H1 (cell line): ENCODE measurements at regions not wholly inside any gene's neighbourhood (a gene's known extent, or its start where the extent isn't known, plus 50 kb on each side); places are given as distances from the start of the nearest gene placed in this dataset.

Experiments used
- CTCF ChIA-PET: fragments of 300-600 bp; sonication (Branson Sonifier 250); formaldehyde crosslinking; loops from one replicate; lab custom pipeline; 2021; ENCODE audit not compliant: partially characterized antibody; lab: Charles Lee
- POLR2A ChIA-PET: fragments of 300-600 bp; sonication (Branson Sonifier 250); formaldehyde crosslinking; loops from one replicate; lab custom pipeline; 2021; ENCODE audit warnings: inconsistent platforms; ENCODE audit not compliant: partially characterized antibody; lab: Charles Lee
- DNase-seq, 2 experiments: peaks; one replicate each; pipeline versions ENCODE4 v3.0.0 to v3.0.0-alpha.2; 2010 to 2022; ENCODE audit warnings: low spot score in 2 of 2, low read depth in 1 of 2, mixed read lengths in 1 of 2
- FAIRE-seq: peaks from 2 replicates; lab custom pipeline; 2011; peaks lifted over from hg19 to GRCh38; lab: Jason Lieb, UNC
- H2AFZ ChIP-seq: 2 replicates; pipeline ENCODE4 v1.8.1; 2012; ENCODE audit warnings: low read length, inconsistent platforms
- H2AK5ac ChIP-seq: 2 replicates; pipeline ENCODE4 v1.6.1; 2013; ENCODE audit warnings: low read depth, low read length
- H2BK120ac ChIP-seq: replicated peaks from 2 replicates; pipeline ENCODE3; 2013; ENCODE audit warnings: low read depth, low read length, inconsistent platforms
- H2BK12ac ChIP-seq: 2 replicates; pipeline ENCODE4 v1.6.1; 2013; ENCODE audit warnings: low read depth, low read length
- H2BK15ac ChIP-seq: 2 replicates; pipeline ENCODE4 v1.6.1; 2013; ENCODE audit warnings: low read length
- H2BK20ac ChIP-seq: 2 replicates; pipeline ENCODE4 v1.6.1; 2013; ENCODE audit warnings: low read length
- H2BK5ac ChIP-seq: 2 replicates; pipeline ENCODE4 v1.6.1; 2013; ENCODE audit warnings: low read depth, low read length
- H3K14ac ChIP-seq: 2 replicates; pipeline ENCODE4 v1.6.1; 2013; ENCODE audit warnings: inconsistent platforms; ENCODE audit not compliant: insufficient read length
- H3K18ac ChIP-seq: 2 replicates; pipeline ENCODE4 v1.6.1; 2013; ENCODE audit warnings: low read length; ENCODE audit errors: extremely low read depth
- H3K23ac ChIP-seq: 2 replicates; pipeline ENCODE4 v1.6.1; 2013; ENCODE audit warnings: inconsistent platforms; ENCODE audit not compliant: insufficient read length
- H3K23me2 ChIP-seq: 2 replicates; pipeline ENCODE4 v1.6.1; 2013; ENCODE audit warnings: low read depth, low read length
- H3K27ac ChIP-seq: 2 replicates; pipeline ENCODE4 v1.6.1; 2011; ENCODE audit warnings: low read depth, low read length, inconsistent platforms
- H3K27me3 ChIP-seq, 4 experiments: replicated peaks in 1 of 4; 1 replicate in 1 of 4; 2 replicates in 3 of 4; pipeline versions ENCODE4 v1.6.1 to v1.8.1; 2011 to 2013; ENCODE audit warnings: low read length in 3 of 4, mild to moderate bottlenecking in 3 of 4, inconsistent platforms in 2 of 4, mixed read lengths in 2 of 4, moderate library complexity in 1 of 4; ENCODE audit not compliant: control insufficient read depth in 3 of 4, insufficient read depth in 3 of 4; ENCODE audit errors: extremely low read depth in 1 of 4
- H3K36me3 ChIP-seq, 4 experiments: 2 replicates each; pipeline versions ENCODE4 v1.6.1 to v1.8.1; 2011 to 2013; ENCODE audit warnings: mild to moderate bottlenecking in 4 of 4, low read length in 3 of 4, moderate library complexity in 2 of 4, control low read depth in 1 of 4, inconsistent platforms in 1 of 4; ENCODE audit not compliant: insufficient read depth in 4 of 4, control insufficient read depth in 2 of 4
- H3K4ac ChIP-seq: replicated peaks from 2 replicates; pipeline ENCODE3; 2013; ENCODE audit warnings: low read length, low read depth, mixed read lengths, inconsistent platforms; ENCODE audit not compliant: insufficient read length
- H3K4me1 ChIP-seq, 4 experiments: replicated peaks in 1 of 4; 1 replicate in 1 of 4; 2 replicates in 3 of 4; pipeline versions ENCODE4 v1.6.1 to v1.8.1; 2011 to 2013; ENCODE audit warnings: low read length in 3 of 4, inconsistent platforms in 2 of 4, mixed read lengths in 1 of 4; ENCODE audit not compliant: insufficient read depth in 4 of 4, control insufficient read depth in 3 of 4
- H3K4me2 ChIP-seq, 2 experiments: 2 replicates each; pipeline versions ENCODE4 v1.6.1 to v1.8.1; 2011 to 2013; ENCODE audit warnings: low read depth in 2 of 2, low read length in 2 of 2, control low read depth in 1 of 2, inconsistent platforms in 1 of 2, mild to moderate bottlenecking in 1 of 2; ENCODE audit not compliant: insufficient read depth in 1 of 2
- H3K4me3 ChIP-seq, 4 experiments: fragments of 200-600, 300-600 bp in 1 of 4; sonication (generic), shearing (Covaris generic), sonication (Bioruptor Twin) in 1 of 4; 2 replicates each; pipeline versions ENCODE4 v1.5.1 to v1.8.1; 2011 to 2016; ENCODE audit warnings: low read length in 4 of 4, low read depth in 3 of 4, control low read depth in 2 of 4, inconsistent platforms in 2 of 4, mild to moderate bottlenecking in 2 of 4, mixed read lengths in 1 of 4, moderate library complexity in 1 of 4; ENCODE audit not compliant: insufficient read depth in 2 of 4; ENCODE audit errors: extremely low read depth in 1 of 4
- H3K56ac ChIP-seq: replicated peaks from 2 replicates; pipeline ENCODE3; 2013; ENCODE audit warnings: low read depth, mild to moderate bottlenecking, mixed read lengths, low read length, inconsistent platforms; ENCODE audit not compliant: insufficient read length
- H3K79me1 ChIP-seq: 2 replicates; pipeline ENCODE4 v1.6.1; 2013; ENCODE audit warnings: low read depth, low read length, control low read depth
- H3K79me2 ChIP-seq, 2 experiments: 2 replicates each; pipeline versions ENCODE4 v1.6.1 to v1.8.1; 2012 to 2013; ENCODE audit warnings: low read length in 2 of 2, mild to moderate bottlenecking in 2 of 2, inconsistent platforms in 1 of 2; ENCODE audit not compliant: insufficient read depth in 2 of 2, control insufficient read depth in 1 of 2
- H3K9ac ChIP-seq, 4 experiments: replicated peaks in 1 of 4; 1 replicate in 1 of 4; 2 replicates in 3 of 4; pipeline versions ENCODE4 v1.6.1 to v1.8.1; 2011 to 2013; ENCODE audit warnings: low read depth in 3 of 4, low read length in 3 of 4, control low read depth in 2 of 4, mild to moderate bottlenecking in 2 of 4, moderate library complexity in 2 of 4, inconsistent platforms in 1 of 4; ENCODE audit errors: extremely low read depth in 1 of 4
- H3K9me3 ChIP-seq, 2 experiments: 2 replicates each; pipeline versions ENCODE4 v1.6.1 to v1.8.1; 2012 to 2013; ENCODE audit warnings: mild to moderate bottlenecking in 2 of 2, moderate library complexity in 2 of 2, control low read depth in 1 of 2, inconsistent platforms in 1 of 2, low read depth in 1 of 2, low read length in 1 of 2, mixed read lengths in 1 of 2; ENCODE audit not compliant: insufficient read depth in 2 of 2
- H4K20me1 ChIP-seq, 2 experiments: replicated peaks in 1 of 2; 2 replicates each; pipeline versions ENCODE3 to v1.8.1; 2011 to 2013; ENCODE audit warnings: inconsistent platforms in 2 of 2, low read length in 2 of 2, mild to moderate bottlenecking in 1 of 2; ENCODE audit not compliant: insufficient read depth in 2 of 2, control insufficient read depth in 1 of 2
- H4K5ac ChIP-seq: 2 replicates; pipeline ENCODE4 v1.6.1; 2013; ENCODE audit warnings: low read length, low read depth, mixed read lengths, inconsistent platforms; ENCODE audit not compliant: insufficient read length
- H4K8ac ChIP-seq: 2 replicates; pipeline ENCODE4 v1.8.0; 2013; ENCODE audit warnings: mild to moderate bottlenecking, moderate library complexity, low read length, inconsistent platforms; ENCODE audit not compliant: insufficient read depth; ENCODE audit errors: extremely low read depth
- H4K91ac ChIP-seq: replicated peaks from 2 replicates; pipeline ENCODE3; 2013; ENCODE audit warnings: low read length, mixed read lengths, inconsistent platforms; ENCODE audit not compliant: insufficient read length
- CBX8 ChIP-seq: fragments of 300-800, 300-1000 bp; sonication (generic); IDR thresholded peaks from 2 replicates; pipeline ENCODE4 v1.7.1; 2016; ENCODE audit warnings: low read depth, low read length, borderline replicate concordance
- CEBPB ChIP-seq: IDR thresholded peaks from 2 replicates; pipeline ENCODE4 v1.6.1; 2012; ENCODE audit warnings: low read depth, low read length
- EGR1 ChIP-seq: IDR thresholded peaks from 2 replicates; pipeline ENCODE4 v1.6.1; 2011; ENCODE audit warnings: low read depth, low read length, borderline replicate concordance
- HDAC6 ChIP-seq: IDR thresholded peaks from one replicate; pipeline ENCODE4 v1.7.1; 2012; ENCODE audit warnings: low read depth, mild to moderate bottlenecking, inconsistent platforms, low read length, moderate library complexity
- POLR2A ChIP-seq, 2 experiments: IDR thresholded peaks; 1 replicate in 1 of 2; 2 replicates in 1 of 2; pipeline ENCODE4 v1.6.1; 2011; ENCODE audit warnings: low read depth in 2 of 2, low read length in 2 of 2, mild to moderate bottlenecking in 2 of 2; ENCODE audit errors: control extremely low read depth in 1 of 2
- SAP30 ChIP-seq: fragments of 300-600 bp; sonication (generic); IDR thresholded peaks from 2 replicates; pipeline ENCODE4 v1.7.1; 2012; ENCODE audit warnings: low read length, moderate library complexity, mild to moderate bottlenecking, inconsistent platforms; ENCODE audit not compliant: insufficient read depth, insufficient replicate concordance
- SIN3A ChIP-seq, 2 experiments: IDR thresholded peaks in 1 of 2; conservative IDR thresholded peaks in 1 of 2; 2 replicates each; pipeline ENCODE4 v1.6.1; 2011 to 2012; ENCODE audit warnings: low read length in 2 of 2, improper control_type of control experiment in 1 of 2, low read depth in 1 of 2, mild to moderate bottlenecking in 1 of 2
- SIX5 ChIP-seq: IDR thresholded peaks from 2 replicates; pipeline ENCODE4 v1.6.1; 2011; ENCODE audit warnings: mild to moderate bottlenecking, low read depth, low read length
- SP4 ChIP-seq: IDR thresholded peaks from 2 replicates; pipeline ENCODE4 v1.6.1; 2012; ENCODE audit warnings: low read length, inconsistent platforms
- TAF7 ChIP-seq: optimal IDR thresholded peaks from 2 replicates; pipeline ENCODE3; 2011; ENCODE audit warnings: low read depth, mild to moderate bottlenecking, inconsistent platforms, low read length, moderate library complexity, borderline replicate concordance
- WGBS, 2 experiments: shearing (Covaris generic) in 1 of 2; methylation state at CpG; one replicate each; pipeline versions ENCODE4 v1.1.6 to v1.1.7; 2013 to 2015; ENCODE audit warnings: low lambda C conversion rate in 2 of 2, mixed read lengths in 2 of 2, inconsistent platforms in 1 of 2, low coverage in 1 of 2, missing lambda C conversion rate in 1 of 2; ENCODE audit not compliant: insufficient replicate concordance in 2 of 2, insufficient coverage in 1 of 2, insufficient read length in 1 of 2; ENCODE audit errors: extremely low coverage in 1 of 2, missing lambda C conversion rate in 1 of 2; 5-methylcytosine and 5-hydroxymethylcytosine counted together
- TF ChIP-seq, protein P1 (sequence below): IDR thresholded peaks from 2 replicates; pipeline ENCODE4 v1.6.1; 2011; ENCODE audit warnings: low read length, improper control_type of control experiment

DNA sequence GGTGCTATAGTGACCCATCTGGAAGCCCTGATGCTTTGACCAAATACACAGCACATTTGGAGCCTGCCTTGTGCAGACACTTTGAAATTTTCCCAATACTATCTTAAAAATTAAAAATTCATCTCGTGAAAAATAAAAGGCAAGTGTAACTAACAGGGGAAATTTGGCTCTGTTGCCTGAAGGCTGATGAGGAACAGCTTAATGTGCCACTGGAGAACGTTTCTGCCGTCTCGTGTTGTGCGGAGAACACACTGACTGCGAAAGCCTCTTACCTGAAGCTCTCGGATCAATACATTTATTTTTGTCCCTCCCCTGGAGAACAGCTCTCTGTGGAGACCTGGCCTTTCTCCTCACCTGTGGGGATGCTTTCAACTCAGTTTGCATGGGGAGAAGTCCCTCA lies 77.2 kb upstream of the CHST15 start:
- CTCF ChIA-PET: interaction anchor here (1.1 to 4.2 kb wide), 8 partner anchors 11 to 219 kb away, joined by 3 to 20 read pairs (median 4); no protein-coding TSS in a partner anchor

More for the DNA sequence above, 77.2 kb upstream of the CHST15 start:
- H2AFZ ChIP-seq: no peak overlapping the region
- no peak overlapping the region for H2AK5ac ChIP-seq
- H3K9me3 ChIP-seq: no peaks in the 10 kb centered on the region
- no peak overlapping the region for H3K4me2 ChIP-seq
- H4K91ac ChIP-seq: no peak overlapping the region
- H2BK15ac ChIP-seq: no peak overlapping the region
- no peak overlapping the region for H3K4me3 ChIP-seq
- H3K4me1 ChIP-seq: no peaks in the 10 kb centered on the region; a peak in 1 of 7 replicates
- POLR2A ChIA-PET: no interaction called here
- no peaks in the 10 kb centered on the region for H3K79me1 ChIP-seq
- no peak overlapping the region for H3K4ac ChIP-seq
- WGBS, 2 experiments: 87% methylated on average over 7 of the region's 7 CpGs; no CpG with 5 or more reads in 1 of the 2 experiments
- H3K36me3 ChIP-seq: no peaks in the 10 kb centered on the region
- H3K79me2 ChIP-seq: no peaks in the 10 kb centered on the region
- TF ChIP-seq SP4 (no peak), HDAC6 (no peak), CBX8 (no peak), TAF7 (no peak), SIX5 (no peak), SAP30 (no peak), CEBPB (no peak), EGR1 (no peak), POLR2A (IDR thresholded peaks at IDR 0.05; ENCODE audit: control extremely low read depth in 1 of 2, low read depth in 2 of 2, low read length in 2 of 2) (no peak), SIN3A (conservative IDR thresholded peaks at IDR 0.05 in 1 of 2, IDR thresholded peaks at IDR 0.05 in 1 of 2; ENCODE audit: low read depth in 1 of 2, low read length in 2 of 2) (no peak)
- TF ChIP-seq, protein P1, sequence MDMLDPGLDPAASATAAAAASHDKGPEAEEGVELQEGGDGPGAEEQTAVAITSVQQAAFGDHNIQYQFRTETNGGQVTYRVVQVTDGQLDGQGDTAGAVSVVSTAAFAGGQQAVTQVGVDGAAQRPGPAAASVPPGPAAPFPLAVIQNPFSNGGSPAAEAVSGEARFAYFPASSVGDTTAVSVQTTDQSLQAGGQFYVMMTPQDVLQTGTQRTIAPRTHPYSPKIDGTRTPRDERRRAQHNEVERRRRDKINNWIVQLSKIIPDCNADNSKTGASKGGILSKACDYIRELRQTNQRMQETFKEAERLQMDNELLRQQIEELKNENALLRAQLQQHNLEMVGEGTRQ: no peak
- H2BK5ac ChIP-seq: no peak overlapping the region
- H4K20me1 ChIP-seq: no peaks in the 10 kb centered on the region
- H2BK12ac ChIP-seq: no peak overlapping the region
- no peak overlapping the region for H3K23ac ChIP-seq
- no peak overlapping the region for H2BK120ac ChIP-seq
- H3K23me2 ChIP-seq: no peaks in the 10 kb centered on the region
- no peak overlapping the region for H3K27ac ChIP-seq
- no peak overlapping the region for H3K56ac ChIP-seq
- no peak for DNase-seq
- no peak for FAIRE-seq
- no peak overlapping the region for H3K18ac ChIP-seq
- no peaks in the 10 kb centered on the region for H3K27me3 ChIP-seq
- H3K14ac ChIP-seq: no peak overlapping the region
- no peak overlapping the region for H3K9ac ChIP-seq
- no peak overlapping the region for H2BK20ac ChIP-seq
- H4K8ac ChIP-seq: no peak overlapping the region
- no peak overlapping the region for H4K5ac ChIP-seq
